HepG2 (cell line): ENCODE measurements at regions not wholly inside any gene's neighbourhood (a gene's known extent, or its start where the extent isn't known, plus 50 kb on each side); places are given as distances from the start of the nearest gene placed in this dataset.

ENCODE experiments used
- ATAC-seq: fragments of 200-7000 bp; cut with Tn5 transposase; 3 replicates; pipeline ENCODE4 v1.9.1; 2020; ENCODE audit warnings: mild to moderate bottlenecking, moderate library complexity
- BruUV-seq: library from RNA; stranded (reverse); fragments of 400-500 nt; replicated peaks from 2 replicates; lab custom pipeline; 2021; lab: Mats Ljungman, UMichigan
- CTCF ChIA-PET: fragments of 300-600 bp; formaldehyde crosslinking; extraction: SDS; loops from one replicate; lab custom pipeline; 2021; ENCODE audit warnings: low total read pairs, inconsistent platforms, low intra/inter-chr PET ratio; lab: Yijun Ruan, JAX
- POLR2A ChIA-PET: fragments of 350-600 bp; sonication (Branson Sonifier 250); formaldehyde crosslinking; loops from one replicate; lab custom pipeline; 2020; ENCODE audit warnings: antibody characterized with exemption, inconsistent platforms; lab: Yijun Ruan, JAX
- DNase-seq: peaks from one replicate; pipeline ENCODE4 v3.0.0-alpha.2; 2015; ENCODE audit warnings: low spot score
- FAIRE-seq: peaks from 3 replicates; lab custom pipeline; 2011; peaks lifted over from hg19 to GRCh38; lab: Jason Lieb, UNC
- H2AFZ ChIP-seq: one replicate; pipeline ENCODE4 v1.6.1; 2011; ENCODE audit warnings: low read length, inconsistent platforms
- H3K27ac ChIP-seq: fragments of 300-600 bp; 3 replicates; pipeline ENCODE4 v1.8.0; 2011; ENCODE audit warnings: mixed run types, mild to moderate bottlenecking, mixed read lengths, low read length, inconsistent platforms; ENCODE audit not compliant: insufficient read depth; ENCODE audit errors: extremely low read length
- H3K27me3 ChIP-seq, 2 experiments: fragments of 200-600 bp in 1 of 2; 2 replicates in 1 of 2; 3 replicates in 1 of 2; pipeline versions ENCODE4 v1.6.0 to v1.8.0; 2011; ENCODE audit warnings: low read length in 2 of 2, mild to moderate bottlenecking in 2 of 2, moderate library complexity in 2 of 2, inconsistent platforms in 1 of 2; ENCODE audit not compliant: insufficient read depth in 2 of 2, control insufficient read depth in 1 of 2
- H3K36me3 ChIP-seq, 2 experiments: fragments of 200-600 bp in 1 of 2; replicated peaks in 1 of 2; 2 replicates in 1 of 2; 3 replicates in 1 of 2; pipeline versions ENCODE4 v1.5.1 to v1.8.0; 2011; ENCODE audit warnings: low read length in 2 of 2, inconsistent platforms in 1 of 2; ENCODE audit not compliant: insufficient read depth in 2 of 2, control insufficient read depth in 1 of 2
- H3K4me1 ChIP-seq: 2 replicates; pipeline ENCODE4 v1.5.1; 2012; ENCODE audit warnings: low read length, inconsistent platforms; ENCODE audit not compliant: insufficient read depth
- H3K4me2 ChIP-seq: 2 replicates; pipeline ENCODE4 v1.6.0; 2011; ENCODE audit warnings: low read depth, low read length, inconsistent platforms
- H3K4me3 ChIP-seq, 3 experiments: fragments of 200-600 bp in 1 of 3; sonication (generic), shearing (Covaris generic) in 1 of 3; replicated peaks in 1 of 3; 2 replicates each; pipeline ENCODE4 v1.5.1; 2011 to 2016; ENCODE audit warnings: low read length in 3 of 3, inconsistent platforms in 2 of 3, low read depth in 2 of 3, mild to moderate bottlenecking in 2 of 3, control low read depth in 1 of 3, mixed read lengths in 1 of 3; ENCODE audit not compliant: insufficient read depth in 1 of 3
- H3K79me2 ChIP-seq: one replicate; pipeline ENCODE4 v1.6.1; 2011; ENCODE audit warnings: low read length, inconsistent platforms; ENCODE audit not compliant: insufficient read depth
- H3K9ac ChIP-seq: 2 replicates; pipeline ENCODE4 v1.6.0; 2011; ENCODE audit warnings: mild to moderate bottlenecking, low read depth, low read length, inconsistent platforms; ENCODE audit not compliant: insufficient read depth
- H3K9me3 ChIP-seq: 2 replicates; pipeline ENCODE4 v1.5.1; 2012; ENCODE audit warnings: mild to moderate bottlenecking, low read length
- H4K20me1 ChIP-seq: 2 replicates; pipeline ENCODE4 v1.6.0; 2011; ENCODE audit warnings: inconsistent platforms, mild to moderate bottlenecking, low read length, moderate library complexity; ENCODE audit not compliant: insufficient read depth
- ARHGAP35 ChIP-seq: sonication (generic); formaldehyde crosslinking; IDR thresholded peaks from 2 replicates; pipeline ENCODE4 v1.9.0; 2022; ENCODE audit warnings: mild to moderate bottlenecking, inconsistent platforms, moderate library complexity, missing genetic modification reagents, borderline replicate concordance
- ATF7 ChIP-seq, 2 experiments: fragments of 450-650 bp in 1 of 2; sonication (generic) in 1 of 2; formaldehyde crosslinking in 1 of 2; IDR thresholded peaks; 2 replicates each; pipeline versions ENCODE4 v1.4.0 to v1.6.1; 2016 to 2020; ENCODE audit warnings: antibody characterized with exemption in 1 of 2, mild to moderate bottlenecking in 1 of 2, missing genetic modification reagents in 1 of 2
- CREB1 ChIP-seq, 2 experiments: fragments of 450-650 bp in 1 of 2; IDR thresholded peaks; 2 replicates each; pipeline ENCODE4 v1.6.1; 2016 to 2017; ENCODE audit warnings: control low read depth in 1 of 2, mild to moderate bottlenecking in 1 of 2, missing compliant biosample characterization in 1 of 2, missing genetic modification characterization in 1 of 2
- DNMT3B ChIP-seq: conservative IDR thresholded peaks from 2 replicates; pipeline ENCODE4 v1.6.1; 2016; ENCODE audit warnings: missing biosample characterization, control low read depth
- DRAP1 ChIP-seq: IDR thresholded peaks from 2 replicates; pipeline ENCODE4 v1.6.1; 2016; ENCODE audit warnings: missing genetic modification reagents, missing compliant biosample characterization
- GFI1 ChIP-seq: sonication (generic); formaldehyde crosslinking; IDR thresholded peaks from 2 replicates; pipeline ENCODE4 v1.5.0; 2020; ENCODE audit warnings: missing genetic modification reagents, mild to moderate bottlenecking, borderline replicate concordance
- HCFC1 ChIP-seq: fragments of 150-350 bp; IDR thresholded peaks from 2 replicates; pipeline ENCODE4 v1.6.1; 2014; ENCODE audit warnings: low read depth, low read length
- ISL2 ChIP-seq: sonication (generic); formaldehyde crosslinking; IDR thresholded peaks from 2 replicates; pipeline ENCODE4 v1.5.0; 2020; ENCODE audit warnings: missing genetic modification reagents
- NRL ChIP-seq: sonication (generic); formaldehyde crosslinking; IDR thresholded peaks from 2 replicates; pipeline ENCODE4 v1.5.0; 2020; ENCODE audit warnings: missing genetic modification reagents, mild to moderate bottlenecking, moderate library complexity, borderline replicate concordance
- PCBP2 ChIP-seq: fragments of 200-400 bp; formaldehyde crosslinking; optimal IDR thresholded peaks from 2 replicates; pipeline ENCODE3; 2018; ENCODE audit warnings: low read length, low read depth; ENCODE audit not compliant: poor library complexity, severe bottlenecking
- POLR2G ChIP-seq: fragments of 200-400 bp; formaldehyde crosslinking; IDR thresholded peaks from 2 replicates; pipeline ENCODE4 v1.6.1; 2018; ENCODE audit warnings: mild to moderate bottlenecking, low read depth, low read length, moderate library complexity
- ZNF138 ChIP-seq: sonication (generic); formaldehyde crosslinking; IDR thresholded peaks from 2 replicates; pipeline ENCODE4 v1.5.0; 2020; ENCODE audit warnings: mild to moderate bottlenecking, low read depth, missing genetic modification reagents
- ZNF337 ChIP-seq: sonication (generic); formaldehyde crosslinking; IDR thresholded peaks from 2 replicates; pipeline ENCODE4 v1.5.1; 2020; ENCODE audit warnings: missing genetic modification reagents, low read depth, mild to moderate bottlenecking, borderline replicate concordance
- ZZZ3 ChIP-seq: sonication (generic); formaldehyde crosslinking; IDR thresholded peaks from 2 replicates; pipeline ENCODE4 v1.4.0; 2020; ENCODE audit warnings: missing genetic modification reagents, mild to moderate bottlenecking, borderline replicate concordance
- WGBS: methylation state at CpG from one replicate; pipeline ENCODE4 v1.1.6; 2017; ENCODE audit warnings: low lambda C conversion rate; 5-methylcytosine and 5-hydroxymethylcytosine counted together
- in situ Hi-C: cut with HindIII; loops from 2 replicates; pipeline ENCODE4 v1.10.0; 2017; ENCODE audit warnings: low pct_unique_long_range_greater_than_20kb; ENCODE audit not compliant: extremely low pct_ligation_motif_present
- intact Hi-C: fragments of 100-400 bp; cut with micrococcal nuclease; formaldehyde crosslinking; loops from one replicate; pipeline ENCODE4 v1.10.0; 2022; ENCODE audit not compliant: unreplicated experiment
- TF ChIP-seq, protein P1 (sequence below): sonication (generic); formaldehyde crosslinking; IDR thresholded peaks from 2 replicates; pipeline ENCODE4 v1.4.0; 2020; ENCODE audit warnings: missing genetic modification reagents

- DNase-seq: no peak
- no peak for ATAC-seq
- intact Hi-C loops: no loop called here
- no peaks in the 10 kb centered on the region for H3K4me1 ChIP-seq
- no peaks in the 10 kb centered on the region for H4K20me1 ChIP-seq
- 39% methylated on average over 5 of the region's 5 CpGs for WGBS
- peaks cover 0 to 5% of the 10 kb centered on the region in 2 experiments; a peak in 1 of 5 replicates for H3K27me3 ChIP-seq
- no peak overlapping the region for H3K4me2 ChIP-seq
- ChIA-PET POLR2A (no interaction called here), CTCF (no interaction called here)
- H3K9ac ChIP-seq: no peak overlapping the region
- no peaks in the 10 kb centered on the region for H3K79me2 ChIP-seq
- no peak overlapping the region for H2AFZ ChIP-seq
- no peak overlapping the region for H3K27ac ChIP-seq
- in situ Hi-C loops: no loop called here
- H3K9me3 ChIP-seq: no peaks in the 10 kb centered on the region
- no TSS peak for BruUV-seq
- H3K4me3 ChIP-seq: no peak overlapping the region
- TF ChIP-seq HCFC1 (no peak), ATF7 (IDR thresholded peaks at IDR 0.05) (0 out of 2 replicates have a peak, but pooled peaks have one; percentile 3), ATF7 (CRISPR knock-in tag; IDR thresholded peaks at IDR 0.05) (no peak), CREB1 (IDR thresholded peaks at IDR 0.05) (peak; percentile 79), CREB1 (CRISPR knock-in tag; IDR thresholded peaks at IDR 0.05) (no peak)
- H3K36me3 ChIP-seq: no peaks in the 10 kb centered on the region
- no peak for FAIRE-seq
Measured at GRCh38 chr20:19019734-19020364, 192.6 kb upstream of the SLC24A3 start.

DNA sequence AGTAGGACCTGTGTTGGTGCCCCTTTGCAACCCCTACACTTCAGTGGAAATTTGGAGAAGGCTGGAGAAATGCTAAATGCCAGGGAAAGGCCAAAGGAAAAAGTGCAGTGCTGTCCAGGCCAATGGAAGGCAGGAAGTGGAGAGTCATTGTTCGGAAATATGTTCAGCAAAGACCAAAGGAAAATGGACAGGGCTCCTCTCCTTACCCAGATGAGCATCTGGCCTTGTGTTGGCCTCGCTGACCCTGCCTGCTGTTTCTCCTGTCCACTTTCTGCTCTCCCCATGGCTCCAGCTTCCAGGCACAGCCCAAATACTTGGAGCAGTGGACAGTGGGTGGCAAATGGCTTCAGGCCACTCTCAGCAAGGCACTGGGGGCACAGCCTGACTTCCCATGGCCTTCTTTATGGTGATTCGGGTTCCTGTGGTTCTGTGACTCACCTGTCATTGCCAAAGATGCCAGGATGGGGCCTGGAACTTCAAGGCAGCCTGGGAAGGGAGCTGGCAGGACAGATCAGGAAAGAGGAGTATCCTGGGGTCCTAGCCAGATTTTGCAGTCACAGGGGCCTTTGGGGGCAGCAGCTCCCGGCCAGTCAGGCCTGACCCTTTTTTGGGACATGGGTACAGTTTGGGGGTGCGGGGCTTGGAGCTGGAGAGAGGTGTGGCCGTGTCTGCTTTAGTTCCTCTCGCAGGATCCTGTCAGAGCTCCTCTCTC is 190.9 kb upstream of the SLC24A3 start:
- Histone ChIP-seq H3K4me1 (no peaks in the 10 kb centered on the region), H3K27ac (no peak overlapping the region), H3K79me2 (no peaks in the 10 kb centered on the region), H3K4me3 (no peak overlapping the region), H3K9me3 (no peaks in the 10 kb centered on the region), H2AFZ (no peak overlapping the region), H3K36me3 (no peaks in the 10 kb centered on the region), H3K9ac (no peak overlapping the region), H3K4me2 (no peak overlapping the region), H4K20me1 (no peaks in the 10 kb centered on the region), H3K27me3 (peaks cover 0 to 15% of the 10 kb centered on the region in 2 experiments; a peak in 1 of 5 replicates)
- CTCF ChIA-PET: no interaction called here
- no peak for DNase-seq
- TF ChIP-seq ZNF337 (CRISPR knock-in tag): no peak
- TF ChIP-seq, protein P1, sequence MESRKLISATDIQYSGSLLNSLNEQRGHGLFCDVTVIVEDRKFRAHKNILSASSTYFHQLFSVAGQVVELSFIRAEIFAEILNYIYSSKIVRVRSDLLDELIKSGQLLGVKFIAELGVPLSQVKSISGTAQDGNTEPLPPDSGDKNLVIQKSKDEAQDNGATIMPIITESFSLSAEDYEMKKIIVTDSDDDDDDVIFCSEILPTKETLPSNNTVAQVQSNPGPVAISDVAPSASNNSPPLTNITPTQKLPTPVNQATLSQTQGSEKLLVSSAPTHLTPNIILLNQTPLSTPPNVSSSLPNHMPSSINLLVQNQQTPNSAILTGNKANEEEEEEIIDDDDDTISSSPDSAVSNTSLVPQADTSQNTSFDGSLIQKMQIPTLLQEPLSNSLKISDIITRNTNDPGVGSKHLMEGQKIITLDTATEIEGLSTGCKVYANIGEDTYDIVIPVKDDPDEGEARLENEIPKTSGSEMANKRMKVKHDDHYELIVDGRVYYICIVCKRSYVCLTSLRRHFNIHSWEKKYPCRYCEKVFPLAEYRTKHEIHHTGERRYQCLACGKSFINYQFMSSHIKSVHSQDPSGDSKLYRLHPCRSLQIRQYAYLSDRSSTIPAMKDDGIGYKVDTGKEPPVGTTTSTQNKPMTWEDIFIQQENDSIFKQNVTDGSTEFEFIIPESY (CRISPR knock-in tag): no peak
- no peak for TF ChIP-seq POLR2G
- no peak for TF ChIP-seq DRAP1 (CRISPR knock-in tag)
- no peak for TF ChIP-seq NRL (CRISPR knock-in tag)
- TF ChIP-seq GFI1 (CRISPR knock-in tag): no peak
- TF ChIP-seq DNMT3B (CRISPR knock-in tag): no peak
- TF ChIP-seq ARHGAP35 (CRISPR knock-in tag): no peak
- no peak for TF ChIP-seq ZZZ3 (CRISPR knock-in tag)
- TF ChIP-seq ZNF138 (CRISPR knock-in tag): no peak
- TF ChIP-seq PCBP2: no peak
- no peak for TF ChIP-seq ISL2 (CRISPR knock-in tag)
- in situ Hi-C loops (no loop called here), intact Hi-C loops (no loop called here)
- BruUV-seq: no TSS peak
- ATAC-seq: no peak
- no peak for FAIRE-seq
- POLR2A ChIA-PET: no interaction called here
- 0% methylated on average over 3 of the region's 7 CpGs for WGBS
